ENCODE measurements at regions not wholly inside any gene's neighbourhood (a gene's known extent, or its start where the extent isn't known, plus 50 kb on each side); places are given as distances from the start of the nearest gene placed in this dataset.

GRCh38 chr17:79491006-79491405 is 119.8 kb downstream of the RBFOX3 start:
- H3K27me3 ChIP-seq (ENCODE audit: control insufficient read depth in 3 of 3, insufficient read depth in 3 of 3, low read length in 3 of 3) = peaks cover 10 to 30% (median 16%) of the 10 kb centered on the region in 3 donors
- no peaks in the 10 kb centered on the region for H3K36me3 ChIP-seq (ENCODE audit: control insufficient read depth in 3 of 3, insufficient read depth in 3 of 3, low read length in 3 of 3)
- no peaks in the 10 kb centered on the region for H3K4me1 ChIP-seq (ENCODE audit: control insufficient read depth in 3 of 3, insufficient read depth in 3 of 3, low read length in 3 of 3)
- no peak overlapping the region for H3K27ac ChIP-seq (ENCODE audit: low read depth, low read length)
- no peak overlapping the region for H3K9ac ChIP-seq (ENCODE audit: low read depth in 1 of 3, low read length in 3 of 3)
- no peak overlapping the region for H3K4me3 ChIP-seq (ENCODE audit: low read length in 3 of 3)
- peaks cover 0 to 3% (median 2%) of the 10 kb centered on the region in 3 donors for H3K9me3 ChIP-seq (ENCODE audit: control insufficient read depth in 3 of 3, low read length in 3 of 3)

- no peak overlapping the region for H3K9ac ChIP-seq (ENCODE audit: low read depth in 1 of 3, low read length in 3 of 3)
- peaks cover 0 to 3% (median 2%) of the 10 kb centered on the region in 3 donors for H3K9me3 ChIP-seq (ENCODE audit: control insufficient read depth in 3 of 3, low read length in 3 of 3)
- H3K4me1 ChIP-seq (ENCODE audit: control insufficient read depth in 3 of 3, insufficient read depth in 3 of 3, low read length in 3 of 3) = no peaks in the 10 kb centered on the region
- peaks cover 10 to 34% (median 20%) of the 10 kb centered on the region in 3 donors for H3K27me3 ChIP-seq (ENCODE audit: control insufficient read depth in 3 of 3, insufficient read depth in 3 of 3, low read length in 3 of 3)
- no peak overlapping the region for H3K4me3 ChIP-seq (ENCODE audit: low read length in 3 of 3)
- no peaks in the 10 kb centered on the region for H3K36me3 ChIP-seq (ENCODE audit: control insufficient read depth in 3 of 3, insufficient read depth in 3 of 3, low read length in 3 of 3)
- H3K27ac ChIP-seq (ENCODE audit: low read depth, low read length) = no peak overlapping the region
These were observed 120.3 kb downstream of the RBFOX3 start for GRCh38 chr17:79490530-79490929.

GRCh38 chr17:79487149-79487548 is 123.7 kb downstream of the RBFOX3 start:
- Histone ChIP-seq H3K4me3 (ENCODE audit: low read length in 3 of 3) (no peak overlapping the region), H3K9ac (ENCODE audit: low read depth in 1 of 3, low read length in 3 of 3) (no peak overlapping the region), H3K4me1 (ENCODE audit: control insufficient read depth in 3 of 3, insufficient read depth in 3 of 3, low read length in 3 of 3) (no peaks in the 10 kb centered on the region), H3K36me3 (ENCODE audit: control insufficient read depth in 3 of 3, insufficient read depth in 3 of 3, low read length in 3 of 3) (no peaks in the 10 kb centered on the region), H3K27ac (ENCODE audit: low read depth, low read length) (no peak overlapping the region), H3K9me3 (ENCODE audit: control insufficient read depth in 3 of 3, low read length in 3 of 3) (no peaks in the 10 kb centered on the region), H3K27me3 (ENCODE audit: control insufficient read depth in 3 of 3, insufficient read depth in 3 of 3, low read length in 3 of 3) (peaks cover 29 to 57% (median 40%) of the 10 kb centered on the region in 3 donors)

GRCh38 chr17:79485991-79486390 is 124.9 kb downstream of the RBFOX3 start:
- Histone ChIP-seq H3K9me3 (ENCODE audit: control insufficient read depth in 3 of 3, low read length in 3 of 3) (no peaks in the 10 kb centered on the region), H3K4me3 (ENCODE audit: low read length in 3 of 3) (no peak overlapping the region), H3K27me3 (ENCODE audit: control insufficient read depth in 3 of 3, insufficient read depth in 3 of 3, low read length in 3 of 3) (peaks cover 38 to 64% (median 51%) of the 10 kb centered on the region in 3 donors), H3K36me3 (ENCODE audit: control insufficient read depth in 3 of 3, insufficient read depth in 3 of 3, low read length in 3 of 3) (no peaks in the 10 kb centered on the region), H3K4me1 (ENCODE audit: control insufficient read depth in 3 of 3, insufficient read depth in 3 of 3, low read length in 3 of 3) (no peaks in the 10 kb centered on the region), H3K9ac (ENCODE audit: low read depth in 1 of 3, low read length in 3 of 3) (no peak overlapping the region), H3K27ac (ENCODE audit: low read depth, low read length) (no peak overlapping the region)

GRCh38 chr17:79485419-79485985 is 125.3 kb downstream of the RBFOX3 start:
- Histone ChIP-seq H3K9me3 (ENCODE audit: control insufficient read depth in 3 of 3, low read length in 3 of 3) (no peaks in the 10 kb centered on the region), H3K36me3 (ENCODE audit: control insufficient read depth in 3 of 3, insufficient read depth in 3 of 3, low read length in 3 of 3) (no peaks in the 10 kb centered on the region), H3K27ac (ENCODE audit: low read depth, low read length) (no peak overlapping the region), H3K4me3 (ENCODE audit: low read length in 3 of 3) (no peak overlapping the region), H3K27me3 (ENCODE audit: control insufficient read depth in 3 of 3, insufficient read depth in 3 of 3, low read length in 3 of 3) (peaks cover 42 to 69% (median 55%) of the 10 kb centered on the region in 3 donors), H3K9ac (ENCODE audit: low read depth in 1 of 3, low read length in 3 of 3) (no peak overlapping the region), H3K4me1 (ENCODE audit: control insufficient read depth in 3 of 3, insufficient read depth in 3 of 3, low read length in 3 of 3) (no peaks in the 10 kb centered on the region)

GRCh38 chr17:79484600-79485418 is 126.0 kb downstream of the RBFOX3 start:
- Histone ChIP-seq H3K4me3 (ENCODE audit: low read length in 3 of 3) (no peak overlapping the region), H3K27ac (ENCODE audit: low read depth, low read length) (no peak overlapping the region), H3K9me3 (ENCODE audit: control insufficient read depth in 3 of 3, low read length in 3 of 3) (no peaks in the 10 kb centered on the region), H3K4me1 (ENCODE audit: control insufficient read depth in 3 of 3, insufficient read depth in 3 of 3, low read length in 3 of 3) (no peaks in the 10 kb centered on the region), H3K36me3 (ENCODE audit: control insufficient read depth in 3 of 3, insufficient read depth in 3 of 3, low read length in 3 of 3) (no peaks in the 10 kb centered on the region), H3K27me3 (ENCODE audit: control insufficient read depth in 3 of 3, insufficient read depth in 3 of 3, low read length in 3 of 3) (peaks cover 44 to 75% (median 62%) of the 10 kb centered on the region in 3 donors), H3K9ac (ENCODE audit: low read depth in 1 of 3, low read length in 3 of 3) (no peak overlapping the region)

GRCh38 chr17:79483842-79484241 is 127.0 kb downstream of the RBFOX3 start:
- Histone ChIP-seq H3K9me3 (ENCODE audit: control insufficient read depth in 3 of 3, low read length in 3 of 3) (no peaks in the 10 kb centered on the region), H3K4me1 (ENCODE audit: control insufficient read depth in 3 of 3, insufficient read depth in 3 of 3, low read length in 3 of 3) (no peaks in the 10 kb centered on the region), H3K27ac (ENCODE audit: low read depth, low read length) (no peak overlapping the region), H3K27me3 (ENCODE audit: control insufficient read depth in 3 of 3, insufficient read depth in 3 of 3, low read length in 3 of 3) (peaks cover 49 to 83% (median 70%) of the 10 kb centered on the region in 3 donors), H3K36me3 (ENCODE audit: control insufficient read depth in 3 of 3, insufficient read depth in 3 of 3, low read length in 3 of 3) (no peaks in the 10 kb centered on the region), H3K9ac (ENCODE audit: low read depth in 1 of 3, low read length in 3 of 3) (no peak overlapping the region), H3K4me3 (ENCODE audit: low read length in 3 of 3) (no peak overlapping the region)

GRCh38 chr17:79482727-79483521 is 127.9 kb downstream of the RBFOX3 start:
- Histone ChIP-seq H3K27me3 (ENCODE audit: control insufficient read depth in 3 of 3, insufficient read depth in 3 of 3, low read length in 3 of 3) (peaks cover 58 to 89% (median 80%) of the 10 kb centered on the region in 3 donors), H3K9ac (ENCODE audit: low read depth in 1 of 3, low read length in 3 of 3) (no peak overlapping the region), H3K4me1 (ENCODE audit: control insufficient read depth in 3 of 3, insufficient read depth in 3 of 3, low read length in 3 of 3) (no peaks in the 10 kb centered on the region), H3K9me3 (ENCODE audit: control insufficient read depth in 3 of 3, low read length in 3 of 3) (no peaks in the 10 kb centered on the region), H3K4me3 (ENCODE audit: low read length in 3 of 3) (no peak overlapping the region), H3K27ac (ENCODE audit: low read depth, low read length) (no peak overlapping the region), H3K36me3 (ENCODE audit: control insufficient read depth in 3 of 3, insufficient read depth in 3 of 3, low read length in 3 of 3) (no peaks in the 10 kb centered on the region)

- Histone ChIP-seq H3K9ac (ENCODE audit: low read depth in 1 of 3, low read length in 3 of 3) (no peak overlapping the region), H3K27ac (ENCODE audit: low read depth, low read length) (no peak overlapping the region), H3K36me3 (ENCODE audit: control insufficient read depth in 3 of 3, insufficient read depth in 3 of 3, low read length in 3 of 3) (no peaks in the 10 kb centered on the region), H3K4me3 (ENCODE audit: low read length in 3 of 3) (no peak overlapping the region), H3K27me3 (ENCODE audit: control insufficient read depth in 3 of 3, insufficient read depth in 3 of 3, low read length in 3 of 3) (peaks cover 64 to 85% (median 82%) of the 10 kb centered on the region in 3 donors), H3K4me1 (ENCODE audit: control insufficient read depth in 3 of 3, insufficient read depth in 3 of 3, low read length in 3 of 3) (no peaks in the 10 kb centered on the region), H3K9me3 (ENCODE audit: control insufficient read depth in 3 of 3, low read length in 3 of 3) (no peaks in the 10 kb centered on the region)
These were observed 131.0 kb downstream of the RBFOX3 start for GRCh38 chr17:79479876-79480275.

Measured in skeletal muscle tissue (tissue), 3 donors.